ENCODE measurements at regions not wholly inside any gene's neighbourhood (a gene's known extent, or its start where the extent isn't known, plus 50 kb on each side); places are given as distances from the start of the nearest gene placed in this dataset.

DNA sequence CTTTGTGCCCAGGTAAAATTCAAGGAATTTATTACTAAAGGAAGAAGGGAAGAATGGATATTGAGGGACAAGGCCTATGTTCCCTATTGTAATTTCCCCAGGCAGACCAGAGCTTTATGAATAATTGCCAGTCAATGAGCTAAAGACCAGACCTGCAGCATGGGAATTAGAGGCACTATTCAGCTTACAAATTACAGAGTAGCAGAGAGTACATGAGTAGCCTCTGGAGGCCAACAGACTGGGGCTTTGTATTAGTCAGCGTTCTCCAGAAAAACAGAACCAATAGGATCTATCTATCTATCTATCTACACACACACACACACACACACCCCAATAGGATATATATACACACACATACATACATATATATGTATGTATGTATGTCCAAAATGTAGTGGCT, 120.0 kb upstream of the RPH3A start:
- H3K27ac ChIP-seq (ENCODE audit: low read length) = no peak overlapping the region
- H3K9ac ChIP-seq (ENCODE audit: low read length) = no peak overlapping the region
- H2AFZ ChIP-seq (ENCODE audit: low read depth, low read length) = no peak overlapping the region
- H4K20me1 ChIP-seq (ENCODE audit: insufficient read depth, low read length) = no peaks in the 10 kb centered on the region
- no peaks in the 10 kb centered on the region for H3K4me1 ChIP-seq (ENCODE audit: low read length)
- no peak for TF ChIP-seq EZH2phosphoT487 (IDR thresholded peaks at IDR 0.05; ENCODE audit: low read depth)
- TF ChIP-seq, protein P1, sequence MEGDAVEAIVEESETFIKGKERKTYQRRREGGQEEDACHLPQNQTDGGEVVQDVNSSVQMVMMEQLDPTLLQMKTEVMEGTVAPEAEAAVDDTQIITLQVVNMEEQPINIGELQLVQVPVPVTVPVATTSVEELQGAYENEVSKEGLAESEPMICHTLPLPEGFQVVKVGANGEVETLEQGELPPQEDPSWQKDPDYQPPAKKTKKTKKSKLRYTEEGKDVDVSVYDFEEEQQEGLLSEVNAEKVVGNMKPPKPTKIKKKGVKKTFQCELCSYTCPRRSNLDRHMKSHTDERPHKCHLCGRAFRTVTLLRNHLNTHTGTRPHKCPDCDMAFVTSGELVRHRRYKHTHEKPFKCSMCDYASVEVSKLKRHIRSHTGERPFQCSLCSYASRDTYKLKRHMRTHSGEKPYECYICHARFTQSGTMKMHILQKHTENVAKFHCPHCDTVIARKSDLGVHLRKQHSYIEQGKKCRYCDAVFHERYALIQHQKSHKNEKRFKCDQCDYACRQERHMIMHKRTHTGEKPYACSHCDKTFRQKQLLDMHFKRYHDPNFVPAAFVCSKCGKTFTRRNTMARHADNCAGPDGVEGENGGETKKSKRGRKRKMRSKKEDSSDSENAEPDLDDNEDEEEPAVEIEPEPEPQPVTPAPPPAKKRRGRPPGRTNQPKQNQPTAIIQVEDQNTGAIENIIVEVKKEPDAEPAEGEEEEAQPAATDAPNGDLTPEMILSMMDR (IDR thresholded peaks at IDR 0.05; ENCODE audit: low read depth, low read length) = no peak
- no peaks in the 10 kb centered on the region for H3K36me3 ChIP-seq (replicated peaks; ENCODE audit: low read depth, low read length)
- H3K79me2 ChIP-seq (ENCODE audit: low read length) = no peaks in the 10 kb centered on the region
- H3K27me3 ChIP-seq (ENCODE audit: low read depth, low read length) = peaks cover 38% of the 10 kb centered on the region
- no peak overlapping the region for H3K4me2 ChIP-seq (ENCODE audit: low read length)
- no peaks in the 10 kb centered on the region for H3K9me3 ChIP-seq (ENCODE audit: insufficient read depth, low read length)
- H3K4me3 ChIP-seq (ENCODE audit: low read length) = no peak overlapping the region

- Histone ChIP-seq H3K36me3 (replicated peaks; ENCODE audit: low read depth, low read length) (no peaks in the 10 kb centered on the region), H3K4me2 (ENCODE audit: low read length) (no peak overlapping the region), H4K20me1 (ENCODE audit: insufficient read depth, low read length) (no peaks in the 10 kb centered on the region), H3K27me3 (ENCODE audit: low read depth, low read length) (peaks cover 38% of the 10 kb centered on the region), H3K9me3 (ENCODE audit: insufficient read depth, low read length) (no peaks in the 10 kb centered on the region), H3K79me2 (ENCODE audit: low read length) (no peaks in the 10 kb centered on the region), H3K9ac (ENCODE audit: low read length) (no peak overlapping the region), H3K4me1 (ENCODE audit: low read length) (no peaks in the 10 kb centered on the region), H3K4me3 (ENCODE audit: low read length) (no peak overlapping the region), H3K27ac (ENCODE audit: low read length) (no peak overlapping the region), H2AFZ (ENCODE audit: low read depth, low read length) (no peak overlapping the region)
- TF ChIP-seq, protein P1 (IDR thresholded peaks at IDR 0.05; ENCODE audit: low read depth, low read length) = no peak
- no peak for TF ChIP-seq EZH2phosphoT487 (IDR thresholded peaks at IDR 0.05; ENCODE audit: low read depth)
These were observed 117.0 kb upstream of the RPH3A start for GRCh38 chr12:112674539-112674938.

GRCh38 chr12:112676507-112676906, 115.0 kb upstream of the RPH3A start:
- Histone ChIP-seq H3K79me2 (ENCODE audit: low read length) (no peaks in the 10 kb centered on the region), H3K4me2 (ENCODE audit: low read length) (no peak overlapping the region), H2AFZ (ENCODE audit: low read depth, low read length) (no peak overlapping the region), H3K27ac (ENCODE audit: low read length) (no peak overlapping the region), H3K9me3 (ENCODE audit: insufficient read depth, low read length) (no peaks in the 10 kb centered on the region), H3K9ac (ENCODE audit: low read length) (no peak overlapping the region), H3K4me1 (ENCODE audit: low read length) (no peaks in the 10 kb centered on the region), H4K20me1 (ENCODE audit: insufficient read depth, low read length) (no peaks in the 10 kb centered on the region), H3K4me3 (ENCODE audit: low read length) (no peak overlapping the region), H3K36me3 (replicated peaks; ENCODE audit: low read depth, low read length) (no peaks in the 10 kb centered on the region), H3K27me3 (ENCODE audit: low read depth, low read length) (peaks cover 45% of the 10 kb centered on the region)
- TF ChIP-seq EZH2phosphoT487 (IDR thresholded peaks at IDR 0.05; ENCODE audit: low read depth) = no peak
- TF ChIP-seq, protein P1 (IDR thresholded peaks at IDR 0.05; ENCODE audit: low read depth, low read length) = no peak

- H3K36me3 ChIP-seq (replicated peaks; ENCODE audit: low read depth, low read length) = no peaks in the 10 kb centered on the region
- no peak overlapping the region for H3K9ac ChIP-seq (ENCODE audit: low read length)
- TF ChIP-seq EZH2phosphoT487 (IDR thresholded peaks at IDR 0.05; ENCODE audit: low read depth) = no peak
- TF ChIP-seq, protein P1 (IDR thresholded peaks at IDR 0.05; ENCODE audit: low read depth, low read length) = no peak
- H3K9me3 ChIP-seq (ENCODE audit: insufficient read depth, low read length) = no peaks in the 10 kb centered on the region
- H3K27ac ChIP-seq (ENCODE audit: low read length) = no peak overlapping the region
- H4K20me1 ChIP-seq (ENCODE audit: insufficient read depth, low read length) = 0 out of 2 replicates have a peak, but pooled peaks cover 3% of the 10 kb centered on the region
- no peak overlapping the region for H2AFZ ChIP-seq (ENCODE audit: low read depth, low read length)
- H3K4me1 ChIP-seq (ENCODE audit: low read length) = no peaks in the 10 kb centered on the region
- H3K27me3 ChIP-seq (ENCODE audit: low read depth, low read length) = peaks cover 52% of the 10 kb centered on the region
- H3K4me2 ChIP-seq (ENCODE audit: low read length) = no peak overlapping the region
- no peak overlapping the region for H3K4me3 ChIP-seq (ENCODE audit: low read length)
- H3K79me2 ChIP-seq (ENCODE audit: low read length) = no peaks in the 10 kb centered on the region
These were observed 114.3 kb upstream of the RPH3A start for GRCh38 chr12:112677050-112677765.
